ENCODE measurements at regions not wholly inside any gene's neighbourhood (a gene's known extent, or its start where the extent isn't known, plus 50 kb on each side); places are given as distances from the start of the nearest gene placed in this dataset.

- no peak overlapping the region for H3K27ac ChIP-seq (replicated peaks)
- no peak overlapping the region for H3K4me3 ChIP-seq (replicated peaks; ENCODE audit: insufficient read depth, low read length)
- no peaks in the 10 kb centered on the region for H3K27me3 ChIP-seq (ENCODE audit: insufficient read depth, poor library complexity, severe bottlenecking)
- TF ChIP-seq, protein P1, sequence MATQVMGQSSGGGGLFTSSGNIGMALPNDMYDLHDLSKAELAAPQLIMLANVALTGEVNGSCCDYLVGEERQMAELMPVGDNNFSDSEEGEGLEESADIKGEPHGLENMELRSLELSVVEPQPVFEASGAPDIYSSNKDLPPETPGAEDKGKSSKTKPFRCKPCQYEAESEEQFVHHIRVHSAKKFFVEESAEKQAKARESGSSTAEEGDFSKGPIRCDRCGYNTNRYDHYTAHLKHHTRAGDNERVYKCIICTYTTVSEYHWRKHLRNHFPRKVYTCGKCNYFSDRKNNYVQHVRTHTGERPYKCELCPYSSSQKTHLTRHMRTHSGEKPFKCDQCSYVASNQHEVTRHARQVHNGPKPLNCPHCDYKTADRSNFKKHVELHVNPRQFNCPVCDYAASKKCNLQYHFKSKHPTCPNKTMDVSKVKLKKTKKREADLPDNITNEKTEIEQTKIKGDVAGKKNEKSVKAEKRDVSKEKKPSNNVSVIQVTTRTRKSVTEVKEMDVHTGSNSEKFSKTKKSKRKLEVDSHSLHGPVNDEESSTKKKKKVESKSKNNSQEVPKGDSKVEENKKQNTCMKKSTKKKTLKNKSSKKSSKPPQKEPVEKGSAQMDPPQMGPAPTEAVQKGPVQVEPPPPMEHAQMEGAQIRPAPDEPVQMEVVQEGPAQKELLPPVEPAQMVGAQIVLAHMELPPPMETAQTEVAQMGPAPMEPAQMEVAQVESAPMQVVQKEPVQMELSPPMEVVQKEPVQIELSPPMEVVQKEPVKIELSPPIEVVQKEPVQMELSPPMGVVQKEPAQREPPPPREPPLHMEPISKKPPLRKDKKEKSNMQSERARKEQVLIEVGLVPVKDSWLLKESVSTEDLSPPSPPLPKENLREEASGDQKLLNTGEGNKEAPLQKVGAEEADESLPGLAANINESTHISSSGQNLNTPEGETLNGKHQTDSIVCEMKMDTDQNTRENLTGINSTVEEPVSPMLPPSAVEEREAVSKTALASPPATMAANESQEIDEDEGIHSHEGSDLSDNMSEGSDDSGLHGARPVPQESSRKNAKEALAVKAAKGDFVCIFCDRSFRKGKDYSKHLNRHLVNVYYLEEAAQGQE (IDR thresholded peaks at IDR 0.05; ENCODE audit: insufficient replicate concordance, low read depth): no peak
- TF ChIP-seq GABPA (IDR thresholded peaks at IDR 0.05; ENCODE audit: low read depth) (no peak), CTCF (IDR thresholded peaks at IDR 0.05; ENCODE audit: insufficient read depth, low read length) (no peak), POLR2AphosphoS5 (IDR thresholded peaks at IDR 0.05; ENCODE audit: low read depth) (no peak), SPI1 (IDR thresholded peaks at IDR 0.05; ENCODE audit: borderline replicate concordance, low read depth) (no peak)
- DNase-seq (ENCODE audit: low read depth in 1 of 2, low spot score in 1 of 2): no peak
These were observed 117.5 kb upstream of the MEIS1 start for GRCh38 chr2:66317268-66317890.

DNA sequence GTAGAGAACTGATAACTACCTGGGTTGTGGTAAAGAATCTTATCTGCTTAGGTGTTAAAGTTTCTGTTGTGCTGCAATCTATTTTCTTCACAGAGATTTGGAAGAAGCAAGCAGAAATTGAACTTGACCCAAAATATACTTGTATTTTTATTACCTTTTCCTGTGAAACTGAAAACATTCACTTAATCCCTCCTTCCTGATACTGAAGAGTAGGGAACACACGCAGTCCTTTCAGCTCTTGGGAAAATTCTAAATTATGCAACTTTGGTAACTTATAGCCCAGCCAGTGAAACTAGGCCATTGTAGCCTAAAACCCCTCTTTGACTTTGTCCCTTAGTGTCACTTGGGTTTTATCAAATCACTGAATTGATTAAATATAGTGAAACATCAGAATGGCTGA is 128.4 kb upstream of the MEIS1 start:
- Histone ChIP-seq H3K27me3 (ENCODE audit: insufficient read depth, poor library complexity, severe bottlenecking) (no peaks in the 10 kb centered on the region), H3K4me3 (replicated peaks; ENCODE audit: insufficient read depth, low read length) (no peak overlapping the region), H3K27ac (replicated peaks) (no peak overlapping the region)
- DNase-seq (ENCODE audit: low read depth in 1 of 2, low spot score in 1 of 2): no peak
- TF ChIP-seq GABPA (IDR thresholded peaks at IDR 0.05; ENCODE audit: low read depth): no peak
- TF ChIP-seq, protein P1 (IDR thresholded peaks at IDR 0.05; ENCODE audit: insufficient replicate concordance, low read depth): no peak
- TF ChIP-seq POLR2AphosphoS5 (IDR thresholded peaks at IDR 0.05; ENCODE audit: low read depth): no peak
- TF ChIP-seq CTCF (IDR thresholded peaks at IDR 0.05; ENCODE audit: insufficient read depth, low read length): no peak
- TF ChIP-seq SPI1 (IDR thresholded peaks at IDR 0.05; ENCODE audit: borderline replicate concordance, low read depth): no peak

DNA sequence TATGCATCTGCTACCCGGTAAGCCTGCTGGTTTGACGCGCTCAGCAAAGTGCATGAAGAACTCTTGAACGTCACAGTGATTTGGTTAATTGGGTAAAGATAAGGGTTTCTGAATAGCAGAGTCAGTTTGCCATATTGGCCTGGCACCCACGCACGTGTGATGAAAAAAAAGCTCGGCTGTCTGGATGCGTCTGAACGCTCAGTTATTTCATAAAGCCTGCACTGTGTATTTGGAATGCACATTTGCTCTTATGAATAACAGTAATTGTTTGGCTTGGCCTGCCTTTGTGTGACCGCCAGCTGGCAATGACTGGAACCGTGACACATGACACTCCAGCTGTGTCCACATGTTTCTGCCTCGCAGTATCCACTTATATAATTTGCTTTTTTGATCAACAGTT is 129.2 kb upstream of the MEIS1 start:
- TF ChIP-seq GABPA (IDR thresholded peaks at IDR 0.05; ENCODE audit: low read depth): no peak
- TF ChIP-seq, protein P1 (IDR thresholded peaks at IDR 0.05; ENCODE audit: insufficient replicate concordance, low read depth): no peak
- no peak for TF ChIP-seq POLR2AphosphoS5 (IDR thresholded peaks at IDR 0.05; ENCODE audit: low read depth)
- no peak for TF ChIP-seq CTCF (IDR thresholded peaks at IDR 0.05; ENCODE audit: insufficient read depth, low read length)
- no peak for TF ChIP-seq SPI1 (IDR thresholded peaks at IDR 0.05; ENCODE audit: borderline replicate concordance, low read depth)
- Histone ChIP-seq H3K27ac (replicated peaks) (no peak overlapping the region), H3K4me3 (replicated peaks; ENCODE audit: insufficient read depth, low read length) (no peak overlapping the region), H3K27me3 (ENCODE audit: insufficient read depth, poor library complexity, severe bottlenecking) (no peaks in the 10 kb centered on the region)
- DNase-seq (ENCODE audit: low read depth in 1 of 2, low spot score in 1 of 2): no peak

All from HL-60 (cell line).